C4-2B (cell line): ENCODE measurements at regions not wholly inside any gene's neighbourhood (a gene's known extent, or its start where the extent isn't known, plus 50 kb on each side); places are given as distances from the start of the nearest gene placed in this dataset.

Source experiments
- CTCF ChIP-seq: fragments of 450-650 bp; conservative IDR thresholded peaks from 2 replicates; pipeline ENCODE4 v1.5.1; 2017; ENCODE audit warnings: mild to moderate bottlenecking
- ZFX ChIP-seq: fragments of 450-650 bp; IDR thresholded peaks from 2 replicates; pipeline ENCODE4 v1.6.1; 2017

GRCh38 chr13:73171926-73172325 lies 113.1 kb downstream of the KLF5 start:
- no peak for TF ChIP-seq CTCF
- TF ChIP-seq ZFX = no peak
